ENCODE measurements at regions not wholly inside any gene's neighbourhood (a gene's known extent, or its start where the extent isn't known, plus 50 kb on each side); places are given as distances from the start of the nearest gene placed in this dataset.
"Not testable (repeated sequence)": the region's sequence is repeated elsewhere in the genome, so short reads cannot be mapped to it uniquely, and the experiment has no call there.

- no peak for FAIRE-seq
Measured at GRCh38 chr20:51305316-51306052, 237.0 kb downstream of the NFATC2 start.

GRCh38 chr20:51303731-51304670, 238.5 kb downstream of the NFATC2 start:
- no peak for FAIRE-seq

- no peak for FAIRE-seq
Measured at GRCh38 chr20:51301026-51301425, 241.5 kb downstream of the NFATC2 start.

GRCh38 chr20:51300104-51300503, 242.4 kb downstream of the NFATC2 start:
- no peak for FAIRE-seq

- no peak for FAIRE-seq
Measured at GRCh38 chr20:51299413-51299812, 243.1 kb downstream of the NFATC2 start.

GRCh38 chr20:51298141-51298749, 244.3 kb downstream of the NFATC2 start:
- FAIRE-seq: no peak

GRCh38 chr20:51287628-51288413, 254.7 kb downstream of the NFATC2 start:
- no peak for FAIRE-seq

- FAIRE-seq: no peak
Measured at GRCh38 chr20:51286758-51287157, 255.8 kb downstream of the NFATC2 start.

- FAIRE-seq: no peak
Measured at GRCh38 chr20:51285684-51286083, 256.8 kb downstream of the NFATC2 start.

- no peak for FAIRE-seq
Measured at GRCh38 chr20:51284871-51285270, 257.6 kb downstream of the NFATC2 start.

GRCh38 chr20:51284176-51284575, 258.3 kb downstream of the NFATC2 start:
- FAIRE-seq: no peak

- no peak for FAIRE-seq
Measured at GRCh38 chr20:51281521-51281920, 258.6 kb upstream of the KCNG1 start.

- FAIRE-seq: no peak
Measured at GRCh38 chr20:51280047-51280446, 257.1 kb upstream of the KCNG1 start.

- FAIRE-seq: no peak
Measured at GRCh38 chr20:51277961-51278360, 255.1 kb upstream of the KCNG1 start.

GRCh38 chr20:51276296-51276695, 253.4 kb upstream of the KCNG1 start:
- no peak for FAIRE-seq

- no peak for FAIRE-seq
Measured at GRCh38 chr20:51275826-51276225, 252.9 kb upstream of the KCNG1 start.

- FAIRE-seq: no peak
Measured at GRCh38 chr20:51275181-51275580, 252.3 kb upstream of the KCNG1 start.

GRCh38 chr20:51272401-51272800, 249.5 kb upstream of the KCNG1 start:
- FAIRE-seq: no peak

GRCh38 chr20:51271931-51272330, 249.0 kb upstream of the KCNG1 start:
- no peak for FAIRE-seq

GRCh38 chr20:51271289-51271688, 248.4 kb upstream of the KCNG1 start:
- not testable (repeated sequence) for FAIRE-seq

GRCh38 chr20:51269671-51270070, 246.8 kb upstream of the KCNG1 start:
- no peak for FAIRE-seq

GRCh38 chr20:51267679-51268078, 244.8 kb upstream of the KCNG1 start:
- no peak for FAIRE-seq

GRCh38 chr20:51266353-51266752, 243.4 kb upstream of the KCNG1 start:
- no peak for FAIRE-seq
